WTC11 (cell line): ENCODE measurements at regions not wholly inside any gene's neighbourhood (a gene's known extent, or its start where the extent isn't known, plus 50 kb on each side); places are given as distances from the start of the nearest gene placed in this dataset.

ENCODE experiments used
- ATAC-seq: fragments of 200-7000 bp; cut with Tn5 transposase; 2 replicates; pipeline ENCODE4 v1.10.0; 2021; ENCODE audit warnings: mild to moderate bottlenecking, moderate library complexity
- CTCF ChIA-PET: fragments of 300-600 bp; sonication (Branson Sonifier 250); formaldehyde crosslinking; loops from one replicate; lab custom pipeline; 2021; ENCODE audit warnings: antibody characterized with exemption; lab: Charles Lee
- POLR2A ChIA-PET: fragments of 350-600 bp; sonication (Branson Sonifier 250); formaldehyde crosslinking; loops from one replicate; lab custom pipeline; 2021; ENCODE audit warnings: antibody characterized with exemption; lab: Charles Lee
- DNase-seq: peaks from one replicate; pipeline ENCODE4 v3.0.0; 2021; ENCODE audit warnings: low spot score
- H3K27ac Mint-ChIP-seq: 2 replicates; pipeline ENCODE4 v1.8.0; 2021; ENCODE audit warnings: mixed read lengths
- H3K27me3 Mint-ChIP-seq: 2 replicates; pipeline ENCODE4 v1.8.0; 2021; ENCODE audit warnings: low read depth, mild to moderate bottlenecking, moderate library complexity, mixed read lengths
- H3K36me3 Mint-ChIP-seq: 2 replicates; pipeline ENCODE4 v1.8.0; 2021; ENCODE audit warnings: mixed read lengths
- H3K4me1 Mint-ChIP-seq: 2 replicates; pipeline ENCODE4 v1.8.0; 2022; ENCODE audit warnings: mixed read lengths
- H3K4me3 Mint-ChIP-seq: 2 replicates; pipeline ENCODE4 v1.8.0; 2021; ENCODE audit warnings: mild to moderate bottlenecking, moderate library complexity, mixed read lengths
- H3K9me3 Mint-ChIP-seq: 2 replicates; pipeline ENCODE4 v1.8.0; 2021; ENCODE audit warnings: mixed read lengths
- ATF2 ChIP-seq: sonication (generic); formaldehyde crosslinking; IDR thresholded peaks from 2 replicates; pipeline ENCODE4 v1.8.1; 2022; ENCODE audit warnings: low read depth, missing genetic modification reagents, borderline replicate concordance
- CBFB ChIP-seq: sonication (generic); formaldehyde crosslinking; IDR thresholded peaks from 2 replicates; pipeline ENCODE4 v1.8.1; 2022; ENCODE audit warnings: mild to moderate bottlenecking, low read depth, missing genetic modification reagents
- E2F4 ChIP-seq: sonication (generic); formaldehyde crosslinking; IDR thresholded peaks from 2 replicates; pipeline ENCODE4 v1.8.1; 2022; ENCODE audit warnings: low read depth, mild to moderate bottlenecking, moderate library complexity, missing genetic modification reagents, borderline replicate concordance
- ESRRA ChIP-seq: sonication (generic); formaldehyde crosslinking; IDR thresholded peaks from 2 replicates; pipeline ENCODE4 v1.8.1; 2022; ENCODE audit warnings: mild to moderate bottlenecking, missing genetic modification reagents, borderline replicate concordance
- ETV6 ChIP-seq: sonication (generic); formaldehyde crosslinking; IDR thresholded peaks from 2 replicates; pipeline ENCODE4 v1.8.1; 2022; ENCODE audit warnings: mild to moderate bottlenecking, missing genetic modification reagents
- FOXP1 ChIP-seq: sonication (generic); formaldehyde crosslinking; IDR thresholded peaks from 2 replicates; pipeline ENCODE4 v1.8.0; 2022; ENCODE audit warnings: missing genetic modification reagents, mild to moderate bottlenecking, moderate library complexity, borderline replicate concordance
- GTF2I ChIP-seq: fragments of 250-450 bp; sonication (Bioruptor Pico); conservative IDR thresholded peaks from 2 replicates; pipeline ENCODE4 v1.4.0; 2021; ENCODE audit warnings: mild to moderate bottlenecking
- HMGA2 ChIP-seq: fragments of 250-450 bp; sonication (Bioruptor Pico); IDR thresholded peaks from 2 replicates; pipeline ENCODE4 v1.4.0; 2021; ENCODE audit warnings: mild to moderate bottlenecking, moderate library complexity
- IRF1 ChIP-seq: sonication (generic); formaldehyde crosslinking; IDR thresholded peaks from 2 replicates; pipeline ENCODE4 v1.8.0; 2023; ENCODE audit warnings: missing genetic modification reagents
- JAZF1 ChIP-seq: fragments of 250-450 bp; sonication (Bioruptor Pico); IDR thresholded peaks from 2 replicates; pipeline ENCODE4 v1.9.0; 2021; ENCODE audit warnings: moderate library complexity, mild to moderate bottlenecking, inconsistent platforms
- JUN ChIP-seq: sonication (generic); formaldehyde crosslinking; IDR thresholded peaks from 2 replicates; pipeline ENCODE4 v1.8.0; 2023; ENCODE audit warnings: mild to moderate bottlenecking, missing genetic modification reagents
- MAX ChIP-seq: sonication (generic); formaldehyde crosslinking; IDR thresholded peaks from 2 replicates; pipeline ENCODE4 v1.8.0; 2022; ENCODE audit warnings: mild to moderate bottlenecking, missing genetic modification reagents
- NFATC4 ChIP-seq: fragments of 250-450 bp; sonication (Bioruptor Pico); IDR thresholded peaks from 2 replicates; pipeline ENCODE4 v1.9.0; 2021; ENCODE audit warnings: mild to moderate bottlenecking
- NR2C2 ChIP-seq: sonication (generic); formaldehyde crosslinking; IDR thresholded peaks from 2 replicates; pipeline ENCODE4 v1.8.0; 2022; ENCODE audit warnings: mild to moderate bottlenecking, missing genetic modification reagents
- PREB ChIP-seq: sonication (generic); formaldehyde crosslinking; IDR thresholded peaks from 2 replicates; pipeline ENCODE4 v1.8.1; 2022; ENCODE audit warnings: mild to moderate bottlenecking, missing genetic modification reagents, moderate library complexity, borderline replicate concordance
- PRRX2 ChIP-seq: fragments of 250-450 bp; sonication (Bioruptor Pico); IDR thresholded peaks from 2 replicates; pipeline ENCODE4 v1.8.0; 2021; ENCODE audit warnings: mild to moderate bottlenecking
- RELA ChIP-seq: sonication (generic); formaldehyde crosslinking; IDR thresholded peaks from 2 replicates; pipeline ENCODE4 v1.8.1; 2022; ENCODE audit warnings: missing genetic modification reagents, mild to moderate bottlenecking, borderline replicate concordance
- SMAD3 ChIP-seq: sonication (generic); formaldehyde crosslinking; IDR thresholded peaks from 2 replicates; pipeline ENCODE4 v1.8.0; 2022; ENCODE audit warnings: missing genetic modification reagents, mild to moderate bottlenecking, borderline replicate concordance
- SMAD4 ChIP-seq: sonication (generic); formaldehyde crosslinking; IDR thresholded peaks from 2 replicates; pipeline ENCODE4 v1.8.0; 2022; ENCODE audit warnings: mild to moderate bottlenecking, missing genetic modification reagents
- SP1 ChIP-seq: sonication (generic); formaldehyde crosslinking; conservative IDR thresholded peaks from 2 replicates; pipeline ENCODE4 v1.8.1; 2022; ENCODE audit warnings: missing genetic modification reagents
- TEAD4 ChIP-seq: sonication (generic); formaldehyde crosslinking; IDR thresholded peaks from 2 replicates; pipeline ENCODE4 v1.8.0; 2022; ENCODE audit warnings: mild to moderate bottlenecking, missing genetic modification reagents
- USF1 ChIP-seq: sonication (generic); formaldehyde crosslinking; IDR thresholded peaks from 2 replicates; pipeline ENCODE4 v1.8.0; 2022; ENCODE audit warnings: mild to moderate bottlenecking, missing genetic modification reagents
- ZBTB21 ChIP-seq: sonication (generic); formaldehyde crosslinking; IDR thresholded peaks from 2 replicates; pipeline ENCODE4 v1.8.1; 2023; ENCODE audit warnings: mild to moderate bottlenecking, missing genetic modification reagents, borderline replicate concordance
- ZNF121 ChIP-seq: sonication (generic); formaldehyde crosslinking; IDR thresholded peaks from 2 replicates; pipeline ENCODE4 v1.8.0; 2023; ENCODE audit warnings: missing genetic modification reagents
- ZNF423 ChIP-seq: fragments of 250-450 bp; sonication (Bioruptor Pico); IDR thresholded peaks from 2 replicates; pipeline ENCODE4 v2.1.2; 2022; ENCODE audit warnings: mild to moderate bottlenecking, moderate library complexity
- ZNF425 ChIP-seq: fragments of 250-450 bp; sonication (Bioruptor Pico); conservative IDR thresholded peaks from 2 replicates; pipeline ENCODE4 v1.9.0; 2021; ENCODE audit warnings: mild to moderate bottlenecking

- no peak overlapping the region for H3K4me3 Mint-ChIP-seq
- ChIA-PET CTCF (no interaction called here), POLR2A (no interaction called here)
- H3K36me3 Mint-ChIP-seq = peaks cover 15% of the 10 kb centered on the region
- no peaks in the 10 kb centered on the region; the same call in 1 of the 2 replicates for H3K27me3 Mint-ChIP-seq
- DNase-seq (no peak), ATAC-seq (no peak)
- peaks cover 42% of the 10 kb centered on the region for H3K9me3 Mint-ChIP-seq
- TF ChIP-seq JUN (CRISPR knock-in tag) (no peak), ZBTB21 (CRISPR knock-in tag) (no peak), E2F4 (no peak), GTF2I (CRISPR knock-in tag) (no peak), USF1 (CRISPR knock-in tag) (no peak), SMAD4 (CRISPR knock-in tag) (no peak), HMGA2 (CRISPR knock-in tag) (no peak), JAZF1 (CRISPR knock-in tag) (no peak), ZNF425 (CRISPR knock-in tag) (no peak), RELA (CRISPR knock-in tag) (no peak), TEAD4 (CRISPR knock-in tag) (no peak), NR2C2 (no peak), ZNF121 (CRISPR knock-in tag) (no peak), ESRRA (CRISPR knock-in tag) (no peak), ZNF423 (no peak), PRRX2 (CRISPR knock-in tag) (no peak)
- H3K4me1 Mint-ChIP-seq = no peaks in the 10 kb centered on the region
- no peak overlapping the region for H3K27ac Mint-ChIP-seq
Observed at GRCh38 chr17:53264730-53265129, 558.0 kb upstream of the KIF2B start.

GRCh38 chr17:53253956-53254597 is 568.6 kb upstream of the KIF2B start:
- Mint-ChIP-seq H3K9me3 (peaks cover 64% of the 10 kb centered on the region), H3K27ac (no peak overlapping the region), H3K4me1 (no peaks in the 10 kb centered on the region), H3K27me3 (no peaks in the 10 kb centered on the region), H3K4me3 (no peak overlapping the region), H3K36me3 (peaks cover 20% of the 10 kb centered on the region)
- DNase-seq = no peak
- no peak for ATAC-seq
- POLR2A ChIA-PET = no interaction called here
- CTCF ChIA-PET = no interaction called here
- TF ChIP-seq ZNF425 (CRISPR knock-in tag) (no peak), HMGA2 (CRISPR knock-in tag) (no peak), PREB (CRISPR knock-in tag) (no peak), FOXP1 (CRISPR knock-in tag) (no peak), RELA (CRISPR knock-in tag) (no peak), ATF2 (CRISPR knock-in tag) (no peak), SMAD3 (CRISPR knock-in tag) (no peak), PRRX2 (CRISPR knock-in tag) (no peak), SMAD4 (CRISPR knock-in tag) (no peak), IRF1 (CRISPR knock-in tag) (no peak), NFATC4 (CRISPR knock-in tag) (no peak), ETV6 (CRISPR knock-in tag) (no peak), SP1 (CRISPR knock-in tag) (no peak), MAX (CRISPR knock-in tag) (no peak), CBFB (CRISPR knock-in tag) (no peak)
